IMR-90 (cell line): ENCODE measurements at regions not wholly inside any gene's neighbourhood (a gene's known extent, or its start where the extent isn't known, plus 50 kb on each side); places are given as distances from the start of the nearest gene placed in this dataset.

ENCODE experiments used
- ATAC-seq: fragments of 200-7000 bp; cut with Tn5 transposase; 2 replicates; pipeline ENCODE4 v1.9.1; 2020; ENCODE audit warnings: low read depth, mild to moderate bottlenecking, moderate library complexity
- BruUV-seq: library from RNA; stranded (reverse); fragments of 400-500 nt; replicated peaks from 2 replicates; lab custom pipeline; 2021; lab: Mats Ljungman, UMichigan
- CTCF ChIA-PET: fragments of 300-600 bp; formaldehyde crosslinking; extraction: SDS; loops from one replicate; lab custom pipeline; 2021; ENCODE audit warnings: antibody characterized with exemption; lab: Yijun Ruan, JAX
- POLR2A ChIA-PET: fragments of 300-600 bp; sonication (Branson Sonifier 250); formaldehyde crosslinking; loops from one replicate; lab custom pipeline; 2022; ENCODE audit warnings: antibody characterized with exemption; ENCODE audit not compliant: unreplicated experiment; lab: Charles Lee
- DNase-seq: peaks from one replicate; pipeline ENCODE4 v3.0.0; 2013
- H2AFZ ChIP-seq: replicated peaks from 2 replicates; pipeline ENCODE3; 2013; ENCODE audit warnings: low read length, mild to moderate bottlenecking; ENCODE audit not compliant: poor library complexity
- H2AK5ac ChIP-seq: 2 replicates; pipeline ENCODE4 v1.6.1; 2013; ENCODE audit warnings: low read depth, low read length, inconsistent platforms
- H2AK9ac ChIP-seq: replicated peaks from 2 replicates; pipeline ENCODE3; 2013; ENCODE audit warnings: mild to moderate bottlenecking, low read depth, low read length, moderate library complexity; ENCODE audit not compliant: poor library complexity
- H2BK120ac ChIP-seq: 2 replicates; pipeline ENCODE4 v1.6.1; 2013; ENCODE audit warnings: low read depth, low read length, inconsistent platforms
- H2BK15ac ChIP-seq: 3 replicates; pipeline ENCODE4 v1.6.1; 2013; ENCODE audit warnings: low read depth, low read length, inconsistent platforms
- H2BK20ac ChIP-seq: 2 replicates; pipeline ENCODE4 v1.6.1; 2013; ENCODE audit warnings: low read depth, mild to moderate bottlenecking, inconsistent platforms, low read length, moderate library complexity
- H2BK5ac ChIP-seq: 2 replicates; pipeline ENCODE4 v1.6.1; 2013; ENCODE audit warnings: mild to moderate bottlenecking, low read depth, low read length, inconsistent platforms; ENCODE audit not compliant: poor library complexity, severe bottlenecking
- H3K14ac ChIP-seq: replicated peaks from 2 replicates; pipeline ENCODE4 v1.6.1; 2013; ENCODE audit warnings: low read depth, low read length, inconsistent platforms
- H3K18ac ChIP-seq: 2 replicates; pipeline ENCODE4 v1.6.1; 2013; ENCODE audit warnings: low read depth, low read length, control low read depth
- H3K23ac ChIP-seq: 2 replicates; pipeline ENCODE4 v1.6.1; 2013; ENCODE audit warnings: low read depth, low read length, inconsistent platforms
- H3K27ac ChIP-seq: 2 replicates; pipeline ENCODE4 v1.5.1; 2013; ENCODE audit warnings: mild to moderate bottlenecking, control low read depth, low read length; ENCODE audit not compliant: insufficient read depth
- H3K27me3 ChIP-seq: 2 replicates; pipeline ENCODE4 v1.6.1; 2013; ENCODE audit warnings: low read length; ENCODE audit not compliant: control insufficient read depth, insufficient read depth
- H3K36me3 ChIP-seq: 2 replicates; pipeline ENCODE4 v1.6.1; 2013; ENCODE audit warnings: low read length, mixed read lengths; ENCODE audit not compliant: control insufficient read depth, insufficient read depth
- H3K4ac ChIP-seq: 2 replicates; pipeline ENCODE4 v1.6.1; 2013; ENCODE audit warnings: low read depth, low read length, inconsistent platforms
- H3K4me1 ChIP-seq: 2 replicates; pipeline ENCODE4 v1.6.1; 2013; ENCODE audit warnings: low read length, mixed read lengths; ENCODE audit not compliant: control insufficient read depth, insufficient read depth
- H3K4me2 ChIP-seq: 2 replicates; pipeline ENCODE4 v1.6.1; 2013; ENCODE audit warnings: low read depth, mild to moderate bottlenecking, control low read depth, low read length, moderate library complexity
- H3K4me3 ChIP-seq: 2 replicates; pipeline ENCODE4 v1.5.1; 2013; ENCODE audit warnings: low read depth, mild to moderate bottlenecking, control low read depth, low read length, moderate library complexity; ENCODE audit not compliant: insufficient read depth
- H3K56ac ChIP-seq: 2 replicates; pipeline ENCODE4 v1.6.1; 2013; ENCODE audit warnings: low read length, inconsistent platforms; ENCODE audit not compliant: insufficient read depth; ENCODE audit errors: extremely low read depth
- H3K79me1 ChIP-seq, 2 experiments: 2 replicates each; pipeline ENCODE4 v1.6.1; 2013; ENCODE audit warnings: low read length in 2 of 2, inconsistent platforms in 1 of 2, low read depth in 1 of 2
- H3K9ac ChIP-seq: 2 replicates; pipeline ENCODE4 v1.6.1; 2013; ENCODE audit warnings: low read depth, low read length, control low read depth
- H3K9me1 ChIP-seq: 2 replicates; pipeline ENCODE4 v1.6.1; 2013; ENCODE audit warnings: low read length, inconsistent platforms; ENCODE audit not compliant: insufficient read depth
- H3K9me3 ChIP-seq: 2 replicates; pipeline ENCODE4 v1.6.1; 2013; ENCODE audit warnings: low read length; ENCODE audit not compliant: control insufficient read depth, insufficient read depth
- H4K20me1 ChIP-seq: 2 replicates; pipeline ENCODE4 v1.6.1; 2013; ENCODE audit warnings: low read length, inconsistent platforms; ENCODE audit not compliant: insufficient read depth
- H4K5ac ChIP-seq: 2 replicates; pipeline ENCODE4 v1.6.1; 2013; ENCODE audit warnings: mild to moderate bottlenecking, low read depth, low read length, control low read depth
- H4K8ac ChIP-seq, 2 experiments: 2 replicates each; pipeline ENCODE4 v1.6.1; 2013; ENCODE audit warnings: low read depth in 2 of 2, low read length in 2 of 2, control low read depth in 1 of 2, inconsistent platforms in 1 of 2
- H4K91ac ChIP-seq: 2 replicates; pipeline ENCODE4 v1.6.1; 2013; ENCODE audit warnings: low read depth, low read length, inconsistent platforms; ENCODE audit not compliant: insufficient read depth
- BHLHE40 ChIP-seq: fragments of 150-350 bp; IDR thresholded peaks from 2 replicates; pipeline ENCODE4 v1.6.1; 2016; ENCODE audit warnings: mild to moderate bottlenecking, low read depth, low read length
- CEBPB ChIP-seq: IDR thresholded peaks from 2 replicates; pipeline ENCODE4 v1.6.1; 2012; ENCODE audit warnings: low read depth, low read length, improper control_type of control experiment
- CHD1 ChIP-seq: IDR thresholded peaks from 2 replicates; pipeline ENCODE4 v1.6.1; 2012; ENCODE audit warnings: low read depth, low read length, improper control_type of control experiment
- CTCF ChIP-seq: conservative IDR thresholded peaks from 2 replicates; pipeline ENCODE4 v1.5.1; 2012; ENCODE audit warnings: mild to moderate bottlenecking, low read depth, low read length, improper control_type of control experiment
- ELK1 ChIP-seq: fragments of 150-350 bp; IDR thresholded peaks from 2 replicates; pipeline ENCODE4 v1.6.1; 2016; ENCODE audit warnings: low read depth, mild to moderate bottlenecking, low read length, moderate library complexity, borderline replicate concordance
- FOS ChIP-seq: fragments of 150-350 bp; IDR thresholded peaks from 2 replicates; pipeline ENCODE4 v1.6.1; 2016; ENCODE audit warnings: low read depth, low read length
- MAFK ChIP-seq: IDR thresholded peaks from 2 replicates; pipeline ENCODE4 v1.6.1; 2012; ENCODE audit warnings: low read depth, low read length, improper control_type of control experiment
- MAZ ChIP-seq: IDR thresholded peaks from 2 replicates; pipeline ENCODE4 v1.6.1; 2012; ENCODE audit warnings: low read depth, mild to moderate bottlenecking, low read length, improper control_type of control experiment, moderate library complexity, borderline replicate concordance
- MXI1 ChIP-seq: IDR thresholded peaks from 2 replicates; pipeline ENCODE4 v1.6.1; 2012; ENCODE audit warnings: low read depth, mild to moderate bottlenecking, low read length, moderate library complexity, borderline replicate concordance
- NFE2L2 ChIP-seq: fragments of 150-350 bp; IDR thresholded peaks from 2 replicates; pipeline ENCODE4 v1.6.1; 2016; ENCODE audit warnings: low read depth, mild to moderate bottlenecking, low read length
- POLR2A ChIP-seq: IDR thresholded peaks from 2 replicates; pipeline ENCODE4 v1.6.1; 2012; ENCODE audit warnings: mild to moderate bottlenecking, low read depth, low read length
- RAD21 ChIP-seq: IDR thresholded peaks from 2 replicates; pipeline ENCODE4 v1.6.1; 2012; ENCODE audit warnings: low read length, improper control_type of control experiment
- RCOR1 ChIP-seq: IDR thresholded peaks from 2 replicates; pipeline ENCODE4 v1.6.1; 2012; ENCODE audit warnings: mild to moderate bottlenecking, low read length, improper control_type of control experiment; ENCODE audit not compliant: insufficient replicate concordance
- RFX5 ChIP-seq: IDR thresholded peaks from 2 replicates; pipeline ENCODE4 v1.8.0; 2012; ENCODE audit warnings: low read depth, mild to moderate bottlenecking, low read length, moderate library complexity
- SMC3 ChIP-seq: fragments of 150-350 bp; IDR thresholded peaks from 2 replicates; pipeline ENCODE4 v1.6.1; 2016; ENCODE audit warnings: low read depth, mild to moderate bottlenecking, antibody characterized with exemption, low read length, moderate library complexity
- dilution Hi-C: fragments of 300-500 bp; cut with HindIII; formaldehyde crosslinking; loops from one replicate; pipeline ENCODE4 v1.14.3; 2018; ENCODE audit warnings: low sequenced_read_pairs; ENCODE audit not compliant: unreplicated experiment
- in situ Hi-C: fragments of 300-500 bp; cut with MboI; formaldehyde crosslinking; loops from 3 replicates; pipeline ENCODE4 v1.14.3; 2019; ENCODE audit warnings: low sequenced_read_pairs, inconsistent platforms, mixed read lengths
- intact Hi-C: fragments of 100-400 bp; cut with micrococcal nuclease; formaldehyde crosslinking; loops from 2 replicates; pipeline ENCODE4 v1.10.0; 2022
- TF ChIP-seq, protein P1 (sequence below): fragments of 150-350 bp; IDR thresholded peaks from 2 replicates; pipeline ENCODE4 v1.6.1; 2017; ENCODE audit warnings: mild to moderate bottlenecking, antibody characterized with exemption, low read length, low read depth

DNA sequence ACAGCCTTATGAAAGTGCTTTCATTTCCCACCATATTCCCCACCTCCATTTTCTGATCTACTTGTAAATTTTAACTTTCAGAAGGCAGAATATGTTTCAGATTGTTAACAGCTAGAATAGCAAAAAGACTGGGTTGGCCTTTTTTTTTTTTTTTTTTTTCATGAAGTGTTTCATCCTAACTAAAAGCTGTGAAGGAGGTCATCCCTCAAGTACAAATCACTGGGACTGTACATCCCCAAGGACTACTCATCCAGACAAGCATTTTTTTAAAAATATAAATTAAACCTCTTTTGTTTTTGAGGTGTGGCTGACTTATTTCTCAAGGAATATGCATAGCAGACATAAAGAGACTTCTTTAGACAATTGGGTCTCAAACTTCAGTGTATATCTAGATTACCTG is 542.1 kb upstream of the TUSC1 start:
- ATAC-seq (no peak), DNase-seq (no peak)
- Histone ChIP-seq H3K18ac (no peak overlapping the region), H3K4me2 (no peak overlapping the region), H2BK120ac (no peak overlapping the region), H3K9me1 (no peaks in the 10 kb centered on the region), H3K36me3 (no peaks in the 10 kb centered on the region), H3K27ac (no peak overlapping the region), H3K9ac (no peak overlapping the region), H3K4me3 (no peak overlapping the region), H4K20me1 (no peaks in the 10 kb centered on the region), H3K56ac (no peak overlapping the region), H2AFZ (no peak overlapping the region), H4K5ac (no peak overlapping the region), H3K23ac (no peak overlapping the region), H3K14ac (no peak overlapping the region), H3K4me1 (no peaks in the 10 kb centered on the region), H2BK5ac (no peak overlapping the region), H2AK9ac (no peak overlapping the region), H3K9me3 (no peaks in the 10 kb centered on the region; the same call in 1 of the 2 replicates), H4K91ac (no peak overlapping the region), H3K79me1 (no peaks in the 10 kb centered on the region), H3K27me3 (no peaks in the 10 kb centered on the region), H3K4ac (no peak overlapping the region), H2AK5ac (no peak overlapping the region), H2BK20ac (no peak overlapping the region), H2BK15ac (no peak overlapping the region), H4K8ac (no peak overlapping the region)
- in situ Hi-C loops, result no loop called here
- dilution Hi-C loops, result no loop called here
- TF ChIP-seq, protein P1, sequence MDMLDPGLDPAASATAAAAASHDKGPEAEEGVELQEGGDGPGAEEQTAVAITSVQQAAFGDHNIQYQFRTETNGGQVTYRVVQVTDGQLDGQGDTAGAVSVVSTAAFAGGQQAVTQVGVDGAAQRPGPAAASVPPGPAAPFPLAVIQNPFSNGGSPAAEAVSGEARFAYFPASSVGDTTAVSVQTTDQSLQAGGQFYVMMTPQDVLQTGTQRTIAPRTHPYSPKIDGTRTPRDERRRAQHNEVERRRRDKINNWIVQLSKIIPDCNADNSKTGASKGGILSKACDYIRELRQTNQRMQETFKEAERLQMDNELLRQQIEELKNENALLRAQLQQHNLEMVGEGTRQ, result no peak
- TF ChIP-seq SMC3 (no peak), FOS (no peak), RAD21 (no peak), CHD1 (no peak), RFX5 (no peak), MXI1 (no peak), NFE2L2 (no peak), MAZ (no peak), BHLHE40 (no peak), ELK1 (no peak), POLR2A (no peak), RCOR1 (no peak), CEBPB (no peak), MAFK (no peak), CTCF (no peak)
- BruUV-seq, result no TSS peak
- intact Hi-C loops, result loop anchor here (5.0 to 10.0 kb wide), 2 partner anchors 48 to 246 kb away; no protein-coding TSS in a partner anchor
- POLR2A ChIA-PET, result no interaction called here
- CTCF ChIA-PET, result interaction anchor here (0.6 kb wide), 1 partner anchor 588 kb away, joined by 5 read pairs; no protein-coding TSS in a partner anchor
